Prostate gland (tissue), 2 donors: ENCODE measurements at regions not wholly inside any gene's neighbourhood (a gene's known extent, or its start where the extent isn't known, plus 50 kb on each side); places are given as distances from the start of the nearest gene placed in this dataset.
A peak's percentile ranks its signal among the peaks of the same experiment; 100 is the strongest.

Experiments
- DNase-seq: peaks from one replicate; pipeline ENCODE4 v3.0.0-alpha.2; 2019; ENCODE audit warnings: low spot score
- H3K27ac ChIP-seq, 2 donors: fragments of 200-600 bp; sonication (generic); 2 replicates each; pipeline ENCODE4 v1.5.1; 2017 to 2019
- H3K27me3 ChIP-seq: fragments of 200-600 bp; sonication (generic); replicated peaks from 2 replicates; pipeline ENCODE4 v1.5.1; 2019; ENCODE audit not compliant: insufficient read depth
- H3K36me3 ChIP-seq, 2 donors: fragments of 200-600 bp; sonication (generic); 1 replicate in 1 of 2; 2 replicates in 1 of 2; pipeline versions ENCODE4 v1.5.1 to v1.8.1; 2017 to 2019
- H3K4me1 ChIP-seq: fragments of 200-600 bp; sonication (generic); replicated peaks from 2 replicates; pipeline ENCODE4 v1.5.1; 2019
- H3K4me3 ChIP-seq, 2 donors: fragments of 200-600 bp; sonication (generic); 2 replicates each; pipeline ENCODE4 v1.5.1; 2017 to 2019
- H3K9me3 ChIP-seq: fragments of 200-600 bp; sonication (generic); 2 replicates; pipeline ENCODE4 v1.5.1; 2017
- CTCF ChIP-seq, 4 experiments: fragments of 200-600 bp in 2 of 4; fragments of 450-650 bp in 2 of 4; sonication (generic) in 2 of 4; IDR thresholded peaks; 1 replicate in 3 of 4; 2 replicates in 1 of 4; pipeline ENCODE4 v1.5.1; 2016 to 2019; ENCODE audit warnings: antibody characterized with exemption in 4 of 4, mild to moderate bottlenecking in 2 of 4, moderate library complexity in 2 of 4
- POLR2A ChIP-seq: fragments of 450-650 bp; IDR thresholded peaks from one replicate; pipeline ENCODE4 v1.6.1; 2016; ENCODE audit warnings: antibody characterized with exemption, mild to moderate bottlenecking
- POLR2AphosphoS5 ChIP-seq: sonication (generic); formaldehyde crosslinking; IDR thresholded peaks from one replicate; pipeline ENCODE4 v1.6.1; 2017; ENCODE audit warnings: antibody characterized with exemption
- WGBS: methylation state at CpG from one replicate; pipeline ENCODE4 v1.1.5; 2018; 5-methylcytosine and 5-hydroxymethylcytosine counted together
- intact Hi-C: fragments of 100-400 bp; cut with DNase I; formaldehyde crosslinking; loops from one replicate; pipeline ENCODE4 v1.14.2; 2022

GRCh38 chr13:44296856-44297255, 76.8 kb upstream of the SERP2 start:
- H3K9me3 ChIP-seq = no peaks in the 10 kb centered on the region
- intact Hi-C loops = no loop called here
- H3K36me3 ChIP-seq = no peaks in the 10 kb centered on the region
- H3K4me3 ChIP-seq = no peak overlapping the region
- no peaks in the 10 kb centered on the region for H3K27me3 ChIP-seq
- H3K27ac ChIP-seq = no peak overlapping the region
- TF ChIP-seq POLR2A (no peak), CTCF (IDR thresholded peaks at IDR 0.05) (no peak), POLR2AphosphoS5 (no peak)
- 52% methylated on average over 5 of the region's 5 CpGs for WGBS
- no peak for DNase-seq
- H3K4me1 ChIP-seq = no peaks in the 10 kb centered on the region

GRCh38 chr13:44298314-44298713, 75.3 kb upstream of the SERP2 start:
- intact Hi-C loops = no loop called here
- Histone ChIP-seq H3K4me1 (peaks cover 3% of the 10 kb centered on the region), H3K4me3 (no peak overlapping the region), H3K27ac (no peak overlapping the region), H3K36me3 (no peaks in the 10 kb centered on the region), H3K9me3 (no peaks in the 10 kb centered on the region), H3K27me3 (no peaks in the 10 kb centered on the region)
- 94% methylated on average over 1 of the region's 1 CpG for WGBS
- no peak for TF ChIP-seq POLR2AphosphoS5
- no peak for TF ChIP-seq CTCF (IDR thresholded peaks at IDR 0.05)
- TF ChIP-seq POLR2A = no peak
- no peak for DNase-seq

- Histone ChIP-seq H3K27me3 (no peaks in the 10 kb centered on the region), H3K36me3 (no peaks in the 10 kb centered on the region), H3K9me3 (no peaks in the 10 kb centered on the region), H3K4me1 (peaks cover 7% of the 10 kb centered on the region), H3K27ac (no peak overlapping the region), H3K4me3 (no peak overlapping the region)
- intact Hi-C loops = no loop called here
- whole genome bisulfite sequencing = 83% methylated on average over 5 of the region's 5 CpGs
- no peak for TF ChIP-seq CTCF (IDR thresholded peaks at IDR 0.05)
- DNase-seq = no peak
Measured at GRCh38 chr13:44299152-44299943, 74.3 kb upstream of the SERP2 start.

- Histone ChIP-seq H3K4me3 (no peak overlapping the region), H3K36me3 (no peaks in the 10 kb centered on the region), H3K27me3 (no peaks in the 10 kb centered on the region), H3K27ac (peak overlapping the region; percentile 42 to 59), H3K4me1 (peaks cover 9% of the 10 kb centered on the region), H3K9me3 (no peaks in the 10 kb centered on the region)
- peak; percentile 73 for DNase-seq
- TF ChIP-seq POLR2A (no peak), CTCF (IDR thresholded peaks at IDR 0.05) (peak in 2 of 4 experiments; percentile 31 to 32), POLR2AphosphoS5 (peak; percentile 82)
- WGBS = 28% methylated on average over 9 of the region's 9 CpGs
- intact Hi-C loops = loop anchor here (5.0 to 10.0 kb wide), 2 partner anchors 79 to 134 kb away; no protein-coding TSS in a partner anchor
Measured at GRCh38 chr13:44300895-44301638, 72.6 kb upstream of the SERP2 start.
